Nephron progenitor cell (in vitro differentiated cells): ENCODE measurements at regions not wholly inside any gene's neighbourhood (a gene's known extent, or its start where the extent isn't known, plus 50 kb on each side); places are given as distances from the start of the nearest gene placed in this dataset.

Source experiments
- DNase-seq: peaks from one replicate; pipeline ENCODE4 v3.0.0; 2021
- H3K27ac Mint-ChIP-seq: 2 replicates; pipeline ENCODE4 v1.8.0; 2021; ENCODE audit warnings: mild to moderate bottlenecking, moderate library complexity, mixed read lengths
- H3K27me3 Mint-ChIP-seq: 2 replicates; pipeline ENCODE4 v1.8.0; 2021; ENCODE audit warnings: mild to moderate bottlenecking, low read depth, mixed read lengths; ENCODE audit not compliant: poor library complexity
- H3K36me3 Mint-ChIP-seq: 2 replicates; pipeline ENCODE4 v1.8.0; 2021; ENCODE audit warnings: low read depth, mixed read lengths
- H3K4me1 Mint-ChIP-seq: 2 replicates; pipeline ENCODE4 v1.8.0; 2021; ENCODE audit warnings: mixed read lengths
- H3K4me3 Mint-ChIP-seq: 2 replicates; pipeline ENCODE4 v1.8.0; 2021; ENCODE audit warnings: mild to moderate bottlenecking, moderate library complexity, mixed read lengths
- H3K9me3 Mint-ChIP-seq: 2 replicates; pipeline ENCODE4 v1.8.0; 2021; ENCODE audit warnings: mild to moderate bottlenecking, moderate library complexity, mixed read lengths
- TF ChIP-seq, protein P1 (sequence below): fragments of 200-600 bp; sonication (generic); IDR thresholded peaks from 2 replicates; pipeline ENCODE4 v1.5.0; 2021; ENCODE audit warnings: antibody characterized with exemption

DNA sequence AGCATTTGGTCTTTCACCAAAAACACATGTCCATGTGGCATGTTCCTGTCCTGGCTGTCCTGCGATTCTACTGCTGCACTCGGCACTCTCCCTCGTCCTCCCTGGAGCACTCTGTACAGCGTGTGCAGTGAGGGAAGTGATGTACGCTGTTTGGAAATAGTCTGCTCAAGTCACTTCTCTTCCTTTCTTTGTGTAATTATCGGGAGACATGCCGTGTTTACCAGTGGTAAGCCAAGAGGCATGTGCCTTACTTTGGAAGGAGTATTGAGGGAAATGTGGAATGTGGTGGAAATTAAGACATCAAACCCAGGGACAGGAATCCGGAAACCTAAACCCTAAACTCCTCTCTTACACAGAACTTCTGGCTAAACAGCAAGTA, 268.5 kb upstream of the FOXQ1 start:
- TF ChIP-seq, protein P1, sequence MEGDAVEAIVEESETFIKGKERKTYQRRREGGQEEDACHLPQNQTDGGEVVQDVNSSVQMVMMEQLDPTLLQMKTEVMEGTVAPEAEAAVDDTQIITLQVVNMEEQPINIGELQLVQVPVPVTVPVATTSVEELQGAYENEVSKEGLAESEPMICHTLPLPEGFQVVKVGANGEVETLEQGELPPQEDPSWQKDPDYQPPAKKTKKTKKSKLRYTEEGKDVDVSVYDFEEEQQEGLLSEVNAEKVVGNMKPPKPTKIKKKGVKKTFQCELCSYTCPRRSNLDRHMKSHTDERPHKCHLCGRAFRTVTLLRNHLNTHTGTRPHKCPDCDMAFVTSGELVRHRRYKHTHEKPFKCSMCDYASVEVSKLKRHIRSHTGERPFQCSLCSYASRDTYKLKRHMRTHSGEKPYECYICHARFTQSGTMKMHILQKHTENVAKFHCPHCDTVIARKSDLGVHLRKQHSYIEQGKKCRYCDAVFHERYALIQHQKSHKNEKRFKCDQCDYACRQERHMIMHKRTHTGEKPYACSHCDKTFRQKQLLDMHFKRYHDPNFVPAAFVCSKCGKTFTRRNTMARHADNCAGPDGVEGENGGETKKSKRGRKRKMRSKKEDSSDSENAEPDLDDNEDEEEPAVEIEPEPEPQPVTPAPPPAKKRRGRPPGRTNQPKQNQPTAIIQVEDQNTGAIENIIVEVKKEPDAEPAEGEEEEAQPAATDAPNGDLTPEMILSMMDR = no peak
- Mint-ChIP-seq H3K27me3 (peaks cover 16% of the 10 kb centered on the region), H3K4me1 (peaks cover 55% of the 10 kb centered on the region), H3K9me3 (peaks cover 6% of the 10 kb centered on the region), H3K36me3 (no peaks in the 10 kb centered on the region), H3K27ac (no peak overlapping the region), H3K4me3 (no peak overlapping the region)
- DNase-seq = no peak

DNA sequence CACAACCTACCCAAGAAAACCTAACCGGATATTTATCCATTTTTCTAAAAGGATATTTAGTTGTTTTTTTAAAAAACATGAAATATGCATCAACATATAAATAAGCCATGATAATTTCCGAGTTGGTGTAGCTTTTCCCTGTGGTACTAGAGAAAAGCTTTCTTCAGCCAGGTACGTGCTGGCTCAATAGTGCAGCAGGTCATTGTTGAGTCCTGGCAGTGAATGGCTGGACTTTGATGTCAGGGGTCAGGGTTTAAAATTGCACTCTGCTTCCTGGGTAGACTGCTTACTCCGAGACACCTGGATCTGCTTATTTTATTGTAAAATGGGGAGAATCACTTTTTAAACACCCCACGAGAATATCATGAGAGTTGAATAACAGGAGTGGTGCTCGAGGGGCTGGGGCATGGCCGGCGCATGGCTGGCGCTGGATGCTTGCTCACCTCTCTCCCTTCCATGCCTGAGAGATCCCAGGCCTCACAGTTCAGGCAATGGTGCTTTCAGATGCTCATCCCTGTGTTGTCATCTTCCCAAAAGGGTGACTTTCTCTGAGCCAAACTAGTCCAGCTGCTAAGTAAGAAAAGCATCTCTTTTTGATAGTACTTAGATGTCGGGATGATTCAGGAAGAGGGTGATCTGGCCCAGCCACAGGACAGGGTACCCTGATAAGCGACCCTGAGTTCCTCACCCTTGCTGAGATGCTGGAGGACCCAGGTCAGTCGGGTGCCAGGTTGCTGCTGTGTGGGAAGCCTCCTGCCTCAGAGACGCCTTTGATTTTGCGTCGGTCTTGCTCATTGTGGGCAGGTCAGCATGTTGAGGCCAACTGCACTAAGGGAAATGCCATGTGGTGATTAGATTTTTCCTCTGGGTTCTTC, 269.1 kb upstream of the FOXQ1 start:
- no peak for DNase-seq
- Mint-ChIP-seq H3K4me1 (peaks cover 57% of the 10 kb centered on the region), H3K9me3 (peaks cover 6% of the 10 kb centered on the region), H3K4me3 (no peak overlapping the region), H3K27ac (no peak overlapping the region), H3K27me3 (peaks cover 18% of the 10 kb centered on the region), H3K36me3 (no peaks in the 10 kb centered on the region)
- TF ChIP-seq, protein P1 = no peak

DNA sequence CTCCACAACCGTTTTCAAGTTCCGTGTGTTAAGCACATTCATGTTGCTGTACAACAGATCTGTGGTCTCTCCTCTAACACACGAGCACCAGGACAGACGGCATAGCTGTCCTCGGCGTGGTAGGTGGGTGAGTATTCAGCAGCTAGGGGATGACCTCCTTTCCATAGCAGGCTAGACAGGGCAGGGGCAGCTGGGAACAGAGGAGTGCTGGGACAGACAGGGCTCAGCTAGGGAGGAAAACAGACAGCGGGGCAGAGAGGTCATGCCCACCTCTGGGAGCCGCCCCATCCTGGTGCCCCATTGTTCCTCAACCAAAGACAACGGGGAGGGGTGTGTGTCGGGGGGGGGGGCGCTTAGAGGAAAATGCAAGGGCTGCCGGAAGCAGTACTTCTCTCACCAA, 271.5 kb upstream of the FOXQ1 start:
- H3K27ac Mint-ChIP-seq = no peak overlapping the region
- peaks cover 15% of the 10 kb centered on the region for H3K27me3 Mint-ChIP-seq
- H3K4me1 Mint-ChIP-seq = peaks cover 51% of the 10 kb centered on the region
- TF ChIP-seq, protein P1 = no peak
- no peak for DNase-seq
- no peaks in the 10 kb centered on the region for H3K36me3 Mint-ChIP-seq
- H3K9me3 Mint-ChIP-seq = peaks cover 6% of the 10 kb centered on the region
- H3K4me3 Mint-ChIP-seq = no peak overlapping the region

DNA sequence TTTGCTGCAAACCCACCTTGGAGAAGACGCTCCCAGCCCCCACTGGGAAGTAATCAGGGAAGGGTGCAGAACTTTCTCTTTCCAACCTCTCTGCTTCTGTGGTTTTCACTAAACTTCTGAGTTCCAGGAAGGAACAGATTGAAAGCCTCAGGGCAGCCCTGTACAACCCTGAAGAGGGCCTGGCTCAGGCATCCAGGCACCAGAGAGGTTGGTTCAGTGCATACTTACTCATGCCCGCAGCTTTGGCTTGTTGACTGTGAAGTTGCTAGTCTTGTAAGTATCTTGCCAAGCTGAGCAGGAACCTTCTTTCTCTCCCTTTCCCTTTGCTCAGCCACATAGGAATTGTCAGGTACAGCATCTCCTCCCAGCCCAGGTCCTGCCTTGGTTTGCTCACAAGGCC, 272.2 kb upstream of the FOXQ1 start:
- Mint-ChIP-seq H3K4me1 (peaks cover 44% of the 10 kb centered on the region), H3K27me3 (peaks cover 15% of the 10 kb centered on the region), H3K4me3 (no peak overlapping the region), H3K27ac (no peak overlapping the region), H3K36me3 (no peaks in the 10 kb centered on the region), H3K9me3 (peaks cover 6% of the 10 kb centered on the region)
- DNase-seq = no peak
- TF ChIP-seq, protein P1 = no peak

DNA sequence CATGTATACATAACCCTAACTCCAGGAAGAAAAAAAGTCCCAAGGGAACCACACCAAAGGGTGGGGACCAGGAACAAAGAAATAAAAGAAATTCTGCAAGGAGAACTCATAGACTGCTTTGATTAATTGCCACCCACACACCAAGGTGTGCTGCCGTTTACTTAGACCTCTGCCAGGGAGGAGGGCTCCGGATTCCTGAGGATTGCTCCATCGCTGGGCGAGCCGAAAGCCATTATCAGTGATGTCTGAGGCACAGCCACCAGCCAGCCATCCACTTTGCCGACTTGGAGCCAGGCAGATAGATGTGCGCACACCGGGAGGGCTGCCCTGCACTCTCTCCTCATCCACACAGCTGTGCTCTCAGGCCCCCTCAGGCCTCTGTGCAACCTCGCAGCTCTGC, 272.7 kb upstream of the FOXQ1 start:
- H3K4me3 Mint-ChIP-seq = no peak overlapping the region
- TF ChIP-seq, protein P1 = no peak
- H3K9me3 Mint-ChIP-seq = peaks cover 6% of the 10 kb centered on the region
- peaks cover 15% of the 10 kb centered on the region for H3K27me3 Mint-ChIP-seq
- H3K36me3 Mint-ChIP-seq = no peaks in the 10 kb centered on the region
- H3K27ac Mint-ChIP-seq = no peak overlapping the region
- peaks cover 39% of the 10 kb centered on the region for H3K4me1 Mint-ChIP-seq
- no peak for DNase-seq
